Ascending aorta (tissue), 2 donors: ENCODE measurements at regions not wholly inside any gene's neighbourhood (a gene's known extent, or its start where the extent isn't known, plus 50 kb on each side); places are given as distances from the start of the nearest gene placed in this dataset.

Experiments
- DNase-seq, 2 donors: peaks; one replicate each; pipeline ENCODE4 v3.0.0-alpha.2; 2019; ENCODE audit warnings: low spot score in 2 of 2
- H3K27ac ChIP-seq, 2 donors: fragments of 200-600 bp; sonication (generic); one replicate each; pipeline ENCODE4 v1.5.1; 2016 to 2017; ENCODE audit warnings: mild to moderate bottlenecking in 1 of 2
- H3K27me3 ChIP-seq: fragments of 200-600 bp; sonication (generic); one replicate; pipeline ENCODE4 v1.5.1; 2017
- H3K36me3 ChIP-seq, 2 donors: fragments of 200-600 bp; sonication (generic); one replicate each; pipeline ENCODE4 v1.5.1; 2016
- H3K4me1 ChIP-seq, 2 donors: fragments of 200-600 bp; sonication (generic); one replicate each; pipeline ENCODE4 v1.5.1; 2016 to 2017; ENCODE audit warnings: mild to moderate bottlenecking in 1 of 2
- H3K4me3 ChIP-seq, 2 donors: fragments of 200-600 bp; sonication (generic); one replicate each; pipeline ENCODE4 v1.5.1; 2016 to 2017; ENCODE audit warnings: mild to moderate bottlenecking in 1 of 2
- H3K9me3 ChIP-seq, 2 donors: fragments of 200-600 bp; sonication (generic); one replicate each; pipeline ENCODE4 v1.5.1; 2016
- intact Hi-C: fragments of 100-400 bp; cut with DNase I; formaldehyde crosslinking; loops from one replicate; pipeline ENCODE4 v1.15.1; 2023
- TF ChIP-seq, protein P1 (sequence below), 3 experiments: fragments of 200-600 bp in 2 of 3; fragments of 450-650 bp in 1 of 3; sonication (generic) in 2 of 3; IDR thresholded peaks; one replicate each; pipeline ENCODE4 v1.5.1; 2016 to 2019; ENCODE audit warnings: antibody characterized with exemption in 3 of 3, mild to moderate bottlenecking in 1 of 3, moderate library complexity in 1 of 3

DNA sequence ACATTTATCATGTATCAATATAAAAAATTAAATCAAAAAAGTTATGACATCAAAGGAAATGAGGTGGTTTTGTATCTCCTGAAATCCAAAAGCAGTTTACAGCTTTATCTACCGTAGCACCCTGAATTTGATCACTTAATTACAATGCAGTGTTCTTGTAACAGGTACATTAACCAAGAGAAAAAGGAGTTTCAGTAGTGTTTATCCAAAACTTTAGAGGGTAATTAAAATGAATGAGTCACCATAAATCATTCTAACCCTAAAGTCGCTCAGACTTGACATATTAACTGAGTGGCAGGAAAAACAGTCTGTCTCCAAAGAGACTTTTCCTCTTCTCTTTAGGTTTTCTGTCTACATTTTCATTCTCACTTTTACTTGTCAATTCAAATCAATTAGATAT lies 907.6 kb upstream of the EPHA5 start:
- no peak for DNase-seq
- intact Hi-C loops = no loop called here

DNA sequence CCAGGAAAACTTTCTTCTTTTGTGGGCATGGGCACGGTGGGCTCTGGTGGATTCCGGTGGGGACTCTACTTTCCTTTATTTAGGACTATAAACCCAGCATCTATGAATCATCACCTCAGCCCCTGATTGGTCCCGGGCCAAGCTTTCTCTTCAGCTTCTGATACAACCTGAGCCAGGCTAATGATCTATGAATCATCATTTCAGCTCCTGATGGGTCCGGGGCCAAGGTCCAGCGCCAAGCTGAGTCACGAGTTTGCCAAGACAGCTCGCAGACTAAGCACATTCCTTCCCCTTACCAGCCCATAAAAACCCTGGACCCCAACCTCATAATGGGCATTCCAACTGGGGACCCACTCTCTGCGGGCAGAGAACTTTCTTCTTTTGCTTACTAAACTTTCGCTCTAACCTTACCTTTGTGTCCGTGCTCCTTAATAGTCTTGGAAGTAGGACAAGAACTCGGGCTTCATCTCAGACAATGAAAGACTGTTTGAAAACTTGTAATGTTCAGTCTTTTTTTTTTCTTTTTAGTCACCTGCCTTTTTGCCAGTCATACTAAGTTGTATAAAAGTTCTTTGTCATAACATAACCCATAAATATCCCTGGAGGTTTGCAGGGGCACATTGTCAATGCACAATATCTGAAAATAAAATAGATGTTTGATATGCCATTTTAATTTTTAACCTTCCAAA lies 904.9 kb upstream of the EPHA5 start:
- H3K4me3 ChIP-seq = no peak overlapping the region
- intact Hi-C loops = no loop called here
- TF ChIP-seq, protein P1, sequence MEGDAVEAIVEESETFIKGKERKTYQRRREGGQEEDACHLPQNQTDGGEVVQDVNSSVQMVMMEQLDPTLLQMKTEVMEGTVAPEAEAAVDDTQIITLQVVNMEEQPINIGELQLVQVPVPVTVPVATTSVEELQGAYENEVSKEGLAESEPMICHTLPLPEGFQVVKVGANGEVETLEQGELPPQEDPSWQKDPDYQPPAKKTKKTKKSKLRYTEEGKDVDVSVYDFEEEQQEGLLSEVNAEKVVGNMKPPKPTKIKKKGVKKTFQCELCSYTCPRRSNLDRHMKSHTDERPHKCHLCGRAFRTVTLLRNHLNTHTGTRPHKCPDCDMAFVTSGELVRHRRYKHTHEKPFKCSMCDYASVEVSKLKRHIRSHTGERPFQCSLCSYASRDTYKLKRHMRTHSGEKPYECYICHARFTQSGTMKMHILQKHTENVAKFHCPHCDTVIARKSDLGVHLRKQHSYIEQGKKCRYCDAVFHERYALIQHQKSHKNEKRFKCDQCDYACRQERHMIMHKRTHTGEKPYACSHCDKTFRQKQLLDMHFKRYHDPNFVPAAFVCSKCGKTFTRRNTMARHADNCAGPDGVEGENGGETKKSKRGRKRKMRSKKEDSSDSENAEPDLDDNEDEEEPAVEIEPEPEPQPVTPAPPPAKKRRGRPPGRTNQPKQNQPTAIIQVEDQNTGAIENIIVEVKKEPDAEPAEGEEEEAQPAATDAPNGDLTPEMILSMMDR (IDR thresholded peaks at IDR 0.05) = no peak
- no peak for DNase-seq
- H3K4me1 ChIP-seq = no peaks in the 10 kb centered on the region
- no peaks in the 10 kb centered on the region for H3K36me3 ChIP-seq
- no peak overlapping the region for H3K27ac ChIP-seq
- no peaks in the 10 kb centered on the region for H3K27me3 ChIP-seq
- H3K9me3 ChIP-seq = no peaks in the 10 kb centered on the region

More for the DNA sequence above, 907.6 kb upstream of the EPHA5 start:
- H3K9me3 ChIP-seq = no peaks in the 10 kb centered on the region
- no peaks in the 10 kb centered on the region for H3K36me3 ChIP-seq
- H3K27ac ChIP-seq = no peak overlapping the region
- no peaks in the 10 kb centered on the region for H3K4me1 ChIP-seq
- no peak overlapping the region for H3K4me3 ChIP-seq
- TF ChIP-seq, protein P1 (IDR thresholded peaks at IDR 0.05) = no peak
- H3K27me3 ChIP-seq = no peaks in the 10 kb centered on the region

DNA sequence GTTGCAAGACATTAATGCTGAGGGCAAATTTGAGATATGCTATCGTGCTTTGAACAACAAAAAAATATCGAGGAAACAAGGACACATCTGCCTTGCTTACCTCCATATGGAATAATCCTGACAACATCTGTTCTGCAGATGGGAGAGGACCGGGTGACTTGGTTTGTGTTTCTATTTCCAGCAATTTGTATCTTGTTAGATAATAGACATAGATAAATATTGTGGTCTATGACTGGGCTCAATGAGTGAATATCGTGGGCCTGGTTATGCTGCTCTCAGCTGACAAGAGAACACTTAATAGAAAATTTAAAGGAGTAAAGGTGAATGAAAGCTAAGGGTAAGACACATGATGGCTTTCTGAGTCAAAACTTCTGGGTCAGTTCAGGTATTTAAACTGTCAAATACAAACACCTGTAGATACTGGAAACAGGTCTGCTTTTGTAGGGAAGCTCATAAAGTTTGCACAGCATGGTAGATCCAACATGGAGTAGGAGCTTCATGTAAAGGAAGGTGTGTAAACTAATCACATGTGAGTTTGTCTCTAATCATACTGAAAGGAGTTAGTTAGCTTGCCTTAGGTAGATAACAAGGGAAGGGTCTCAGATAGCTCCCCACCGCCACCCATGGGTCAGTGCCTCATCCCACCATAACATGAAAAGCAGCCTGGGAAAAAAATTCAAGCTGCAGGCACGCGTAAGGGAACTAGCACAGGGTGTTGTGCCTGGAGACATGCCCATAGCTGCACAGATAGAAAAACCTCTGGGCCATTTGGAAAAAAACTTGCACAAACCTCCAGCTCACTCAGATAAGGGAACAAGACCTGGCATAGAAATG lies 904.1 kb upstream of the EPHA5 start:
- Histone ChIP-seq H3K4me1 (no peaks in the 10 kb centered on the region), H3K9me3 (no peaks in the 10 kb centered on the region), H3K36me3 (no peaks in the 10 kb centered on the region), H3K27ac (no peak overlapping the region), H3K27me3 (no peaks in the 10 kb centered on the region), H3K4me3 (no peak overlapping the region)
- intact Hi-C loops = no loop called here
- TF ChIP-seq, protein P1 (IDR thresholded peaks at IDR 0.05) = no peak
- DNase-seq = no peak

DNA sequence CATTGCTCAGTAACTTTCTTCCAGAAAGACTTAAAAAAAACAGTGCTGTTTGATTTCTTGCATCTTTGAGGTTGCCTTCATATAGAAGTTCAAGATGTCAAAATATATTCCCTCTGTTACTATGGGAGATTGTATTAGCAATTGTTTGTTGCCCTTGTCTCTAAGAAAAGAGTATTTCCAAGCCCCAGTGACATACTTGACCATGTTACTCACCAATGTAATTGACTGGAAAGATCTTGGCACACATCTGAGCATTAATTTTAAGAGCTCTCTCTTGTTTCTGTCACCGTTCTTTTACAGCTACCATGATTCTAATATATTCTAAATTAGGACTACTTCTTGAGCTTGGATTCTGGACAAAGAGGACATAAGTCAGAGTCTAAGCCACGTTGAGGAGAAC lies 902.7 kb upstream of the EPHA5 start:
- H3K27ac ChIP-seq = no peak overlapping the region
- H3K27me3 ChIP-seq = no peaks in the 10 kb centered on the region
- TF ChIP-seq, protein P1 (IDR thresholded peaks at IDR 0.05) = no peak
- DNase-seq = no peak
- no peaks in the 10 kb centered on the region for H3K9me3 ChIP-seq
- intact Hi-C loops = no loop called here
- no peaks in the 10 kb centered on the region for H3K36me3 ChIP-seq
- H3K4me3 ChIP-seq = no peak overlapping the region
- no peaks in the 10 kb centered on the region for H3K4me1 ChIP-seq

DNA sequence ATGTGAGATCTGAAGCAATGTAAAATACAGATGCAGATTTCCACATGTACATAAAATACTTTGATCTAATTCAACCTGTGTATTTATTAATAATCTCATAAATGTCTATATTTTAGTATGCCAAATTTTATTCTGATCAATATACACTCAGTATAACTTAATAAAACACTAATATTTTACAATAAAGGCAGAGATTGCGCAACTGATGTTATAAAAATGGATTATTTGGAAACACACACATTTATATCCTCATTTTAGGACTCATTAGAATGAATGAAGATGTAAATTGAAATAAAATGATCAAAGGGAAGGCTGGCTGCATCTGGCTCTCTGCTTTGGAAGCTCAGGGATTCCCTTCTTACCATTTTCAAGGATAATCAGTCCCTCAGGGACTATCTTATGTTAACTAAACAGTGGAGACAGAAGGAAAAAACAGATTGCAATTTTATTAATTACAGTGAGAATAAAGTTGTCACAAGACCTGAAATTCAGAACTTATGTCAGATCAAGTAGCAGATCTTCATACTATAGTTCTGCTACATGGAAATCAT lies 900.9 kb upstream of the EPHA5 start:
- H3K36me3 ChIP-seq = no peaks in the 10 kb centered on the region
- no peak for DNase-seq
- no peaks in the 10 kb centered on the region for H3K4me1 ChIP-seq
- H3K27me3 ChIP-seq = no peaks in the 10 kb centered on the region
- no peak overlapping the region for H3K27ac ChIP-seq
- no peaks in the 10 kb centered on the region for H3K9me3 ChIP-seq
- intact Hi-C loops = no loop called here
- H3K4me3 ChIP-seq = no peak overlapping the region
- TF ChIP-seq, protein P1 (IDR thresholded peaks at IDR 0.05) = no peak
